ENCODE measurements at regions not wholly inside any gene's neighbourhood (a gene's known extent, or its start where the extent isn't known, plus 50 kb on each side); places are given as distances from the start of the nearest gene placed in this dataset.

DNA sequence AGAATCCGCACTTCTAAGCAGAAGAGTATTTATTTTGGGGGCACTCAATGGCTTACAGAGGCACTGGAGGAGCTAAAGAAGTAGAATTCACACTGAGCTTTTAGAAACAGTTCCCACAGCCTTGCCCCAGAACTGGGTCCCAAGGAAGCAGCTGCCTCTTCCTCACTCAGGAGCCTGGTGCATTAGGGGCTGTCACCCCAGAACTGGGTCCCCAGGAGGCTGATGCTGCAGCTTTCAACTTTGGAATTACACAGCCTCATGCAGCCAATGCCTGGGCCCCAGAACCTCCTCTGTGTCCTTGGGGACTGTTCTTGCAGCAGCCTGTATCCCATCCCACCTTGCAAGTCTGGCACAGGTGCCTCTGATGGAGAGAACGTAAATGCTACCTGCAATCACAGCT is 96.4 kb downstream of the DACT2 start:
- Histone ChIP-seq H3K27ac (ENCODE audit: low read depth, low read length) (no peak overlapping the region), H3K4me3 (ENCODE audit: low read depth, low read length) (no peak overlapping the region), H3K27me3 (ENCODE audit: control insufficient read depth, insufficient read depth, low read length) (no peaks in the 10 kb centered on the region), H3K9me3 (ENCODE audit: control insufficient read depth, insufficient read depth, low read length) (peaks cover 40% of the 10 kb centered on the region)
- ChIA-PET POLR2A (no interaction called here), CTCF (interaction anchor here (0.6 kb wide), 1 partner anchor 13 kb away, joined by 3 read pairs; no protein-coding TSS in a partner anchor)
- TF ChIP-seq, protein P1, sequence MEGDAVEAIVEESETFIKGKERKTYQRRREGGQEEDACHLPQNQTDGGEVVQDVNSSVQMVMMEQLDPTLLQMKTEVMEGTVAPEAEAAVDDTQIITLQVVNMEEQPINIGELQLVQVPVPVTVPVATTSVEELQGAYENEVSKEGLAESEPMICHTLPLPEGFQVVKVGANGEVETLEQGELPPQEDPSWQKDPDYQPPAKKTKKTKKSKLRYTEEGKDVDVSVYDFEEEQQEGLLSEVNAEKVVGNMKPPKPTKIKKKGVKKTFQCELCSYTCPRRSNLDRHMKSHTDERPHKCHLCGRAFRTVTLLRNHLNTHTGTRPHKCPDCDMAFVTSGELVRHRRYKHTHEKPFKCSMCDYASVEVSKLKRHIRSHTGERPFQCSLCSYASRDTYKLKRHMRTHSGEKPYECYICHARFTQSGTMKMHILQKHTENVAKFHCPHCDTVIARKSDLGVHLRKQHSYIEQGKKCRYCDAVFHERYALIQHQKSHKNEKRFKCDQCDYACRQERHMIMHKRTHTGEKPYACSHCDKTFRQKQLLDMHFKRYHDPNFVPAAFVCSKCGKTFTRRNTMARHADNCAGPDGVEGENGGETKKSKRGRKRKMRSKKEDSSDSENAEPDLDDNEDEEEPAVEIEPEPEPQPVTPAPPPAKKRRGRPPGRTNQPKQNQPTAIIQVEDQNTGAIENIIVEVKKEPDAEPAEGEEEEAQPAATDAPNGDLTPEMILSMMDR (IDR thresholded peaks at IDR 0.05; ENCODE audit: low read depth, low read length) = no peak
- no peak for DNase-seq (ENCODE audit: low read depth, low spot score)

DNA sequence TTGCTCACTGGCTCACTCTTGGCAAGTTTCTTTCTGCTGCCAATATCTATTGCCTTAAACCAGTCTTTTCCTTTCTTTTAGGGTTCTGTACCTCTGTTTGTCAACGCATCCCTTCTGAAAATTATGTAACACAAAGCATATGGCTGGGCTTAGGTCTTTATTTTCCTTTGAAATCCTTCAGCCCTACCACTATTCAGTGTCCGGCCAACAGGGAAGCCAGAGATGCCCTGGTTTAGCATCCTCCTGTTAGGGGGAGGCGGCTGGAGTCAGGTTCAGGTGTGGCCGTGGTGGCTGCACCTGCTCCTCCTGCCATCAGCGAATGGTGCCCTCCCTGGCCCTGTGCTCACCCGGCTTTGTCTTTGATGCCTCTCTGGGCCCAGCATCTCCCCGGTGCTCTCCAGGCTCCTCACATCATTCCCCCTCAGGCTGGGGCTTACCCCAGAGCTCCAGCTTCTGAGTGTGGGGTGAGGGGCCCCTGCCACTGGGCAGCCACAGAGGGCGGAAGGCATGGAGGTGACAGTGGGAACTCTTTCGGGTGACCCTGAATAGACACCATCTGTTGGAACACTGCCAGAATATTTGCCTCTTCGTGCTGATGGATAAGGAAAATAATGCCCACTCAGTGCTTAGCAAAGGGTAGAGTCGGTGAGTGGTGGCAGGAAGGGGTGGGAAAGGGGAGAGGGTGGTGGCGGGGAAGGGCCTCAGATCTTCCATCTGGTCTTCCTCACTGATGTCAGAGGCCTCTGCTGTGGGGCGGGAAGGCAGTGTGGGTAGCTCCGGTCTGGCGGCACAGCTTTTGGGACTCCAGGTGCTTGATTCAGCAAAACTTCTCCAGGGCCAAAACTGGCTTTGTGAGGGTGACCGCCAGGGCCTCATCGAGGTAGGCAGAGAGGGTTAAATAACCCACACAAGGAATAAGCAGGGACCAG is 97.2 kb downstream of the DACT2 start:
- TF ChIP-seq, protein P1 (IDR thresholded peaks at IDR 0.05; ENCODE audit: low read depth, low read length) = no peak
- H3K27ac ChIP-seq (ENCODE audit: low read depth, low read length) = no peak overlapping the region
- H3K27me3 ChIP-seq (ENCODE audit: control insufficient read depth, insufficient read depth, low read length) = no peaks in the 10 kb centered on the region
- ChIA-PET POLR2A (no interaction called here), CTCF (interaction anchor here (0.6 kb wide), 1 partner anchor 12 kb away, joined by 3 read pairs; no protein-coding TSS in a partner anchor)
- DNase-seq (ENCODE audit: low read depth, low spot score) = no peak
- H3K4me3 ChIP-seq (ENCODE audit: low read depth, low read length) = no peak overlapping the region
- H3K9me3 ChIP-seq (ENCODE audit: control insufficient read depth, insufficient read depth, low read length) = peaks cover 36% of the 10 kb centered on the region

DNA sequence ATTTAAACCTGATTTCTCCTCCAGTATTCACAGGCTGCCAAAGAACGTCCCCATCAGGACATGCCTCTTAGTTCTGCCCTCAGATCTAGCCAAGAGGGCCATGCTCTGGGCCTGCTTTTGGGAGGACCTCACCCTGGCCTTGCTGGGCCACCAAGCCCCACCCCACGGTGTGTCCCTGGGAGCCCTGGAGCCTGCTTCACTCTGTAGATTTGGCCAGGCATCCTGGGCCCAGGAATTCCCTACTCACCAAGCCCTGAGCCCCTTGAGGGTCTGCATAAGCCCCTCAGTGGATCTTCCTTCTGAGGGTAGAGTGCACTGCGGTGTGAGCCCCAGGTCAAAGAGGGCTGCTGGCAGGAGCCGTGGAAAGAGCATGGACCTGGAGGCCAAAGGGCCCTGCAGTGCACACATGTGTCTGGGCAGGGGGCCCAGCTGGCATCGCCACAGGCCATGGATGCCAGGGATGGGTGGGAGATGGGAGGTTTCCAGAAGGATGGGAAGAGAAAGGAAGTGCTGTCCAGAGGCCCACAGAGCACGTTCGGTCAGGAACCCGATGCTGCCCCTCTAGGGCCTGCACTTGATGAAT is 98.0 kb downstream of the DACT2 start:
- POLR2A ChIA-PET = no interaction called here
- no peak overlapping the region for H3K4me3 ChIP-seq (ENCODE audit: low read depth, low read length)
- CTCF ChIA-PET = no interaction called here
- DNase-seq (ENCODE audit: low read depth, low spot score) = no peak
- peaks cover 44% of the 10 kb centered on the region for H3K9me3 ChIP-seq (ENCODE audit: control insufficient read depth, insufficient read depth, low read length)
- no peaks in the 10 kb centered on the region for H3K27me3 ChIP-seq (ENCODE audit: control insufficient read depth, insufficient read depth, low read length)
- TF ChIP-seq, protein P1 (IDR thresholded peaks at IDR 0.05; ENCODE audit: low read depth, low read length) = no peak
- no peak overlapping the region for H3K27ac ChIP-seq (ENCODE audit: low read depth, low read length)

DNA sequence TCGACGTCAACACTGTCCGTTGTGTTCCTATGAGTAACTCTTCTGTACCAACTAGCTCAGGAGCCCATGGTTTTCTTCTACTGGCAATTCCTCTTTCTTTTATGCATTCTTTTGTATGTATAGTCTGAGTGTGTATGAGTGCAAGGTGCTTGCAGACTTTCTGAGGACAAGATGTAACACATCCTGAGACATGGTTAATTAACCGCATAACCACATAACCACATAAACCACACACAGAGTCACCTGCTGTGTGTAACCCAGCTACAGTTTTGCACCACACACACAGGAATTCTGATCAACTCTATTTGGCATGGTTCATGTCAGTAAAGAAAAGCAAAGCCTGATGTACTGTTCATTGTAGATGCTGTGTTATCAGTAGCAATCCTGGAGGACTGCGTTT is 98.6 kb downstream of the DACT2 start:
- H3K27me3 ChIP-seq (ENCODE audit: control insufficient read depth, insufficient read depth, low read length) = no peaks in the 10 kb centered on the region
- no peak overlapping the region for H3K27ac ChIP-seq (ENCODE audit: low read depth, low read length)
- ChIA-PET POLR2A (no interaction called here), CTCF (no interaction called here)
- H3K9me3 ChIP-seq (ENCODE audit: control insufficient read depth, insufficient read depth, low read length) = peaks cover 45% of the 10 kb centered on the region
- no peak for DNase-seq (ENCODE audit: low read depth, low spot score)
- TF ChIP-seq, protein P1 (IDR thresholded peaks at IDR 0.05; ENCODE audit: low read depth, low read length) = no peak
- no peak overlapping the region for H3K4me3 ChIP-seq (ENCODE audit: low read depth, low read length)

DNA sequence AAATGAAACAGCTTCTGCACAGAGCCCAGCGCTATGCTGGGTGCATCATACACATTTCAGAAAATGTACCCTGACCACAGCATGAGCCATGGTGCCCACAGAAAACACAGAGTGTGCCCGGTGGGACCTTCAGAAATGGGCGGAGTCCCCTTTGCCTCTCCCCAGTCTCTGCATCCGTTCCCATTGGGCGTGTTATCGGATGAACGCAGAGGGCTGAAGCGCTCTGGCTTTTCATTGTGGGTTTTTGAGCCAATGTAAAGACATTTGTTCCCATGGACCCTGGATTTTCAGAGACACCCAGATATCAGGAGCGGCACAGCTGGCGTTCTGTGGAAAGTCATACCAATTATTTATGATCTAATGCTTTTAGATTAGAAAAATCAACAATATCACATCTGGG is 99.8 kb downstream of the DACT2 start:
- TF ChIP-seq, protein P1 (IDR thresholded peaks at IDR 0.05; ENCODE audit: low read depth, low read length) = no peak
- CTCF ChIA-PET = no interaction called here
- POLR2A ChIA-PET = no interaction called here

More for the DNA sequence above, 99.8 kb downstream of the DACT2 start:
- no peaks in the 10 kb centered on the region for H3K27me3 ChIP-seq (ENCODE audit: control insufficient read depth, insufficient read depth, low read length)
- peaks cover 53% of the 10 kb centered on the region for H3K9me3 ChIP-seq (ENCODE audit: control insufficient read depth, insufficient read depth, low read length)
- DNase-seq (ENCODE audit: low read depth, low spot score) = no peak
- no peak overlapping the region for H3K27ac ChIP-seq (ENCODE audit: low read depth, low read length)
- no peak overlapping the region for H3K4me3 ChIP-seq (ENCODE audit: low read depth, low read length)
